ENCODE measurements at regions not wholly inside any gene's neighbourhood (a gene's known extent, or its start where the extent isn't known, plus 50 kb on each side); places are given as distances from the start of the nearest gene placed in this dataset.

DNA sequence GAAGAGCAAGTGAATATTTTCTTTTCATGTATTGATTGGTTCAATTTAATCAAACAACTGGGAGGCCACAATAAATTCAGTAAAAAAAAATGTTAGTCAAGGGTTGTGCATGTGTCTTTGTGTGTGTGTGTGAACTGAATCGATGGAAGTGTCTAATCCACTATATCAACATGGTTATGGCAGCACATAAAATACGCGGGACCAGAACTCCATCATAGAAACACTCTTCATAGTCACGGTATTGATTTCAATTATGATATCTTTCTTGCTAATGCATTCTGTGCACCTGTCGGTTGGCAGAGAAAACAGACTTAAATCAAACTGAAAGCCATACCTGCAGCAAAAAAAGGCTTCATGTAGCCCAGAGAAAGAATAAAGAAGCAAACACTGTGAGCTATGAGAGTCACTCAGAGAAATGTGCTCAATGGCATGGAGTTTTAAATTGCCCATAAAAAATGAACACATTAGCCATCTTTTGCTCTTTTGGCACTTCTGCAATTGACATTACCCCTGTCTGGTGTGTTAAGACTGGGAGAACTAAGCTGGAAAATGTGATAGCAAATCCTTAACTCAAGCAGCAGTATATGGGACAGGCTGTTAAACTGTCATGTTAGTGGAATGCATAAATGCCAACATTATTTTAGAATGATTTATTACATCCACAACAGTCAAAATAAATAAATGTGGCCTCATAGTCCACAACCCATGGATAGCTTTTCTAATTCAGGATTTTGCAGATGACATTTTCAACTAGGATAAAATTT, 642.4 kb upstream of the C9orf72 start:
- no peak for TF ChIP-seq CEBPB (IDR thresholded peaks at IDR 0.05; ENCODE audit: borderline replicate concordance in 1 of 2, low read depth in 2 of 2, low read length in 2 of 2)
- TF ChIP-seq EZH2 (IDR thresholded peaks at IDR 0.05; ENCODE audit: borderline replicate concordance, control insufficient read depth, low read depth, low read length): no peak
- TF ChIP-seq, protein P1, sequence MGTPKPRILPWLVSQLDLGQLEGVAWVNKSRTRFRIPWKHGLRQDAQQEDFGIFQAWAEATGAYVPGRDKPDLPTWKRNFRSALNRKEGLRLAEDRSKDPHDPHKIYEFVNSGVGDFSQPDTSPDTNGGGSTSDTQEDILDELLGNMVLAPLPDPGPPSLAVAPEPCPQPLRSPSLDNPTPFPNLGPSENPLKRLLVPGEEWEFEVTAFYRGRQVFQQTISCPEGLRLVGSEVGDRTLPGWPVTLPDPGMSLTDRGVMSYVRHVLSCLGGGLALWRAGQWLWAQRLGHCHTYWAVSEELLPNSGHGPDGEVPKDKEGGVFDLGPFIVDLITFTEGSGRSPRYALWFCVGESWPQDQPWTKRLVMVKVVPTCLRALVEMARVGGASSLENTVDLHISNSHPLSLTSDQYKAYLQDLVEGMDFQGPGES (IDR thresholded peaks at IDR 0.05): no peak
- TF ChIP-seq, protein P2, sequence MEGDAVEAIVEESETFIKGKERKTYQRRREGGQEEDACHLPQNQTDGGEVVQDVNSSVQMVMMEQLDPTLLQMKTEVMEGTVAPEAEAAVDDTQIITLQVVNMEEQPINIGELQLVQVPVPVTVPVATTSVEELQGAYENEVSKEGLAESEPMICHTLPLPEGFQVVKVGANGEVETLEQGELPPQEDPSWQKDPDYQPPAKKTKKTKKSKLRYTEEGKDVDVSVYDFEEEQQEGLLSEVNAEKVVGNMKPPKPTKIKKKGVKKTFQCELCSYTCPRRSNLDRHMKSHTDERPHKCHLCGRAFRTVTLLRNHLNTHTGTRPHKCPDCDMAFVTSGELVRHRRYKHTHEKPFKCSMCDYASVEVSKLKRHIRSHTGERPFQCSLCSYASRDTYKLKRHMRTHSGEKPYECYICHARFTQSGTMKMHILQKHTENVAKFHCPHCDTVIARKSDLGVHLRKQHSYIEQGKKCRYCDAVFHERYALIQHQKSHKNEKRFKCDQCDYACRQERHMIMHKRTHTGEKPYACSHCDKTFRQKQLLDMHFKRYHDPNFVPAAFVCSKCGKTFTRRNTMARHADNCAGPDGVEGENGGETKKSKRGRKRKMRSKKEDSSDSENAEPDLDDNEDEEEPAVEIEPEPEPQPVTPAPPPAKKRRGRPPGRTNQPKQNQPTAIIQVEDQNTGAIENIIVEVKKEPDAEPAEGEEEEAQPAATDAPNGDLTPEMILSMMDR (IDR thresholded peaks at IDR 0.05 in 2 of 3, conservative IDR thresholded peaks at IDR 0.05 in 1 of 3; ENCODE audit: control insufficient read depth in 2 of 3, extremely low read depth in 1 of 3, insufficient read depth in 1 of 3, low read depth in 3 of 3, low read length in 3 of 3): no peak
- TF ChIP-seq PML (IDR thresholded peaks at IDR 0.05; ENCODE audit: low read length): no peak
- TF ChIP-seq MEF2B (IDR thresholded peaks at IDR 0.05; ENCODE audit: partially characterized antibody, poor library complexity, severe bottlenecking): no peak
- TF ChIP-seq, protein P3, sequence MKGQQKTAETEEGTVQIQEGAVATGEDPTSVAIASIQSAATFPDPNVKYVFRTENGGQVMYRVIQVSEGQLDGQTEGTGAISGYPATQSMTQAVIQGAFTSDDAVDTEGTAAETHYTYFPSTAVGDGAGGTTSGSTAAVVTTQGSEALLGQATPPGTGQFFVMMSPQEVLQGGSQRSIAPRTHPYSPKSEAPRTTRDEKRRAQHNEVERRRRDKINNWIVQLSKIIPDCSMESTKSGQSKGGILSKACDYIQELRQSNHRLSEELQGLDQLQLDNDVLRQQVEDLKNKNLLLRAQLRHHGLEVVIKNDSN (IDR thresholded peaks at IDR 0.05; ENCODE audit: borderline replicate concordance, extremely low read length, insufficient read depth, low read depth, low read length): no peak
- TF ChIP-seq EP300 (IDR thresholded peaks at IDR 0.05; ENCODE audit: borderline replicate concordance in 1 of 2, control insufficient read depth in 1 of 2, low read depth in 2 of 2, low read length in 2 of 2): no peak
- TF ChIP-seq, protein P4, sequence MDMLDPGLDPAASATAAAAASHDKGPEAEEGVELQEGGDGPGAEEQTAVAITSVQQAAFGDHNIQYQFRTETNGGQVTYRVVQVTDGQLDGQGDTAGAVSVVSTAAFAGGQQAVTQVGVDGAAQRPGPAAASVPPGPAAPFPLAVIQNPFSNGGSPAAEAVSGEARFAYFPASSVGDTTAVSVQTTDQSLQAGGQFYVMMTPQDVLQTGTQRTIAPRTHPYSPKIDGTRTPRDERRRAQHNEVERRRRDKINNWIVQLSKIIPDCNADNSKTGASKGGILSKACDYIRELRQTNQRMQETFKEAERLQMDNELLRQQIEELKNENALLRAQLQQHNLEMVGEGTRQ (IDR thresholded peaks at IDR 0.05; ENCODE audit: borderline replicate concordance, low read depth, low read length): no peak
- TF ChIP-seq MXI1 (IDR thresholded peaks at IDR 0.05; ENCODE audit: low read depth, low read length): no peak
- no peak for TF ChIP-seq HDAC6 (IDR thresholded peaks at IDR 0.05; ENCODE audit: unreplicated experiment)
- TF ChIP-seq NFIC (IDR thresholded peaks at IDR 0.05; ENCODE audit: low read depth, low read length): no peak
- no peak for TF ChIP-seq FOXK2 (IDR thresholded peaks at IDR 0.05)
- TF ChIP-seq EGR1 (IDR thresholded peaks at IDR 0.05; ENCODE audit: borderline replicate concordance in 1 of 2, low read depth in 2 of 2, low read length in 2 of 2): no peak
